SK-N-SH treated with all-trans-retinoic acid at 6 μM for 48 hours (cell line): ENCODE measurements at regions not wholly inside any gene's neighbourhood (a gene's known extent, or its start where the extent isn't known, plus 50 kb on each side); places are given as distances from the start of the nearest gene placed in this dataset.
"Not testable (repeated sequence)": the region's sequence is repeated elsewhere in the genome, so short reads cannot be mapped to it uniquely, and the experiment has no call there.

Experiments
- ARNTL ChIP-seq: fragments of 450-650 bp; formaldehyde crosslinking; IDR thresholded peaks from 2 replicates; pipeline ENCODE4 v1.5.0; 2020; ENCODE audit warnings: low read depth, mild to moderate bottlenecking, moderate library complexity, borderline replicate concordance
- ESRRG ChIP-seq: fragments of 250-450 bp; sonication (Bioruptor Pico); IDR thresholded peaks from 2 replicates; pipeline ENCODE4 v1.6.1; 2021; ENCODE audit warnings: mild to moderate bottlenecking
- POU6F1 ChIP-seq: fragments of 250-450 bp; sonication (Bioruptor Pico); IDR thresholded peaks from 2 replicates; pipeline ENCODE4 v1.8.0; 2021; ENCODE audit warnings: low read depth, mild to moderate bottlenecking, moderate library complexity, borderline replicate concordance
- RARB ChIP-seq: fragments of 250-450 bp; sonication (Bioruptor Pico); IDR thresholded peaks from 2 replicates; pipeline ENCODE4 v1.8.0; 2021; ENCODE audit warnings: mild to moderate bottlenecking, moderate library complexity
- TSHZ2 ChIP-seq: fragments of 250-450 bp; sonication (Bioruptor Pico); IDR thresholded peaks from 2 replicates; pipeline ENCODE4 v1.5.0; 2020; ENCODE audit warnings: mild to moderate bottlenecking, moderate library complexity
- ZC3H10 ChIP-seq: fragments of 250-450 bp; sonication (Bioruptor Pico); IDR thresholded peaks from 2 replicates; pipeline ENCODE4 v1.5.1; 2021; ENCODE audit warnings: mild to moderate bottlenecking, moderate library complexity
- ZFP30 ChIP-seq: fragments of 450-650 bp; formaldehyde crosslinking; IDR thresholded peaks from 2 replicates; pipeline ENCODE4 v1.5.0; 2022; ENCODE audit warnings: mild to moderate bottlenecking, moderate library complexity
- ZNF70 ChIP-seq: fragments of 450-650 bp; formaldehyde crosslinking; IDR thresholded peaks from 2 replicates; pipeline ENCODE4 v1.5.0; 2020; ENCODE audit warnings: mild to moderate bottlenecking, moderate library complexity

GRCh38 chr12:85628562-85628961, 207.6 kb downstream of the RASSF9 start:
- TF ChIP-seq TSHZ2 (CRISPR knock-in tag); ARNTL (CRISPR knock-in tag); ZNF70 (CRISPR knock-in tag); ESRRG; RARB; ZFP30 (CRISPR knock-in tag); POU6F1; ZC3H10 (CRISPR knock-in tag): not testable (repeated sequence)
